GM21515 (cell line): ENCODE measurements at regions not wholly inside any gene's neighbourhood (a gene's known extent, or its start where the extent isn't known, plus 50 kb on each side); places are given as distances from the start of the nearest gene placed in this dataset.
"Not testable (repeated sequence)": the region's sequence is repeated elsewhere in the genome, so short reads cannot be mapped to it uniquely, and the experiment has no call there.

Experiments used
- ATAC-seq: cut with Tn5 transposase; IDR thresholded peaks from one replicate; pipeline ENCODE4 v1.9.1; 2021; ENCODE audit not compliant: unreplicated experiment

DNA sequence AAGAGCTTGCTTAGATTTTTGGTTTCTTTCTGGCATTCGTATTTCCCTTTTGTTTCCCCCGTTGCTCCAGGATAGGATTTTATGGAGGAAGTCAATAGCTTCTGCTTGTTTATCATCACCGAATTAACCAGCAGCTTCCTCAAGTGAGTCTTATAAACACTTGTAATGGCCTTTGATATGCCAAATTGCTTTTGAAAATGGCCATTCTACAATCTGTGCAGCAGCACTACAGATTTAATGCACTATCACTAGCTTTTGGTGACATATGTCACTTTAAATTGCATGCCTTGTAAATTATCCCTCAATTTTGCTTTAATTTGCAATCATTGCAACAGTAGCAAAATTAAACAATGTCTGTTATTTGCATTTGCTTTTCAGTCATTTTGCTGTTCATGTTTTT, 774.7 kb downstream of the METTL4 start:
- no peak for ATAC-seq

- no peak for ATAC-seq
These were observed 774.1 kb downstream of the METTL4 start for GRCh38 chr18:1797235-1797634.

GRCh38 chr18:1805521-1805920, 765.8 kb downstream of the METTL4 start:
- no peak for ATAC-seq

DNA sequence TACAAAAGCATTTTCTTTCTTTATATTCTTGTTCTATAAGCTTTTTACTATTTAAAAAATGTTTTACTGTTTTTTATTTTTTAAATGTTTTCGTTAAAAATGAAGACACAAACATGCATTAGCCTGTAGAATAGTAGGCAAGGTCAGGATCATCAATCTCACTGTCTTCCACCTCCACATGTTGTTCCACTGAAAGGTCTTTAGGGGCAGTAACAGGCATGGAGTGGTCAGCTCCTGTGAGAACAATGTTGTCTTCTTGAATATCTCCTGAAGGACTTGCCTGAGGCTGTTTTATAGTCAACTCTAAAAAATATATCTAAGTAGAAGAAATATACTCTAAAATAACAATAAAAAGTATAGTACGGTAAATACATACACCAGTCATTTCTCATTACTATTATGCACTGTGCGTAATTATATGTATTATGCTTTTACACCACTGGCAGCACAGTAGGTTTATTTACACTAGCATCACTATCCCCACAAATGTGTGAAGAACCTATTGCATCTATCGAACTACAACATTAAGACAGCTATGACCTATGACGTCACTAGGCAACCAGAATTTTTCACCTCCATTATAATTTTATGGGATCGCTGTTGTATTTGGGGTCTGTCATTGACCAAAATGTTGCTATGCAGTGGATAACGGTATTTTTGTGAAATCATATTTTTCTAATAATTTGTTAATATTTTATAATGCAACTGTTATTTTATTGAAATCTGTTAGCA, 764.3 kb downstream of the METTL4 start:
- no peak for ATAC-seq

GRCh38 chr18:1811282-1811681, 760.0 kb downstream of the METTL4 start:
- ATAC-seq = no peak

DNA sequence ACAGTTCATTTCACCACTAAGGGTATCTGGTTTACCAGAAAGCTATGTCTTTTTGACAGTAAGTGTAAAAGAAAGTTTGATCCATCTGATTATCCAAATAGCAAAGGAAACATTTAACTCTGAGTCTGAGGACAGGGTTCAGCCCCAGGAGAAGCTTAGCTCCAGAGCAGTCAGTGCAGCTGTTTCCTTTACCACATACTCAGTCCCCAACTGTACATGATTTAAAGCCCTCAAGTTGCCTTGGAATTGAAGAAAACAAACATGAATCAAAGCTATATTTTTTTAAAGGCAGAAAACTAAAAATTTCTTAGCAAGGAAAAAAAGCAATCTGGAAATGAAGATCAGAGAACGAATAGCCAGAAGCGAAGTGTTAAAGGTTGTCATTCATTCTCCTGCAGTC, 746.0 kb downstream of the METTL4 start:
- ATAC-seq = no peak

DNA sequence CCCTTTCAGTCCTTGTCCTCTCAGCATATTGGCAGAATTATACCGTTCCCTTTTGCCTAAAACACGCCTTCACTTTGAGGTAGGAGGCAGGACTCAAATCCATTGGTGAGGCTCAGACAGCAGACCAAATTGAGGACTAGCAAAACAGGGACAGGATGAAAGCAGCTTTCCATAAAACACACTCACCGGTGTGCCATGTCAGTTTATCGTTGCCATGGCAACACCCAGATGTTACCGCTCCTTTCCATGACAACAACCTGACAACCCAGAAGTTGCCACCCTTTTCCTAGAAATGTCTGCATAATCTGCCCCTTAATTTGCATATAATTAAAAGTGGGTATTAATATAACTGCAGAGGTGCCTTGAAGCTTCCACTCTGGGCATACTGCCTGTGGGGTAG, 730.4 kb downstream of the METTL4 start:
- no peak for ATAC-seq

- no peak for ATAC-seq
These were observed 724.7 kb downstream of the METTL4 start for GRCh38 chr18:1846640-1847039.

GRCh38 chr18:1848716-1849115, 722.6 kb downstream of the METTL4 start:
- no peak for ATAC-seq

DNA sequence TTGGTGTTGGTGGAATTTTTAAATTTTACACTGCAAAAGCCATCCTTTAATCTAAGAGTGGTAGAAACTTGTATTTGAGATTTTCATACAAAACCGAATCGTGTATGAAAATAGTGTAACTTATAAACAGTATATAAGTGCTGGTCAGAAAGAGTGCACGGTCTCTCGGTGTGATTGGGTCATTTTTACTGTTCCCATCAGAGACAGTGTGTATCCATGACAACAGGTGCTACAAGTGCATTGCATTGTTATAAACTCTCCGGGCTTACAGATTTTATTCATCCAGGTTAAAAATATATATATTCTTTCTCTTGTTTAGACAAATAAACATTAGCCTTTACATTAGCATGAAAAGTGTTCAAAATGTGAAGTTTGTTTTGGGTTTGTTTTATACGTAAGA, 721.9 kb downstream of the METTL4 start:
- no peak for ATAC-seq

DNA sequence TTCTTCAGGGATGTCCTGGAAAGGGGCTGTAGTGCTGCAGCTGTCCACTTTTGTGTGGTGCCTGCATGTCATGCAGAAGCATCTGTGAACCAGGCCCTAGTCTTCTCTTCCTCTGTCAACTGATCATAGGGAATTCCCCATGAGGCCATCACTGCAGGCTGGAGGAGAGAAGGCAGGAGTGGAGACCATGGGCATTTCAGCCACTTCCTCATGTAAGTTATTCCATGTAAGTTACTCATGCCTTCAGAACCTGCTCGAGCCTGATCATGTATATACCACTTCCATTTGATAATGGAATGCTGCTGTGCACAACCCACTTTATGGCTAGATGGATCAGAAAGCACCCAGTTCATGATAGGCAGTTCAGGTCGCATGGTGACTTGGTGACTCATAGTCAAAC, 714.0 kb downstream of the METTL4 start:
- not testable (repeated sequence) for ATAC-seq

GRCh38 chr18:1861473-1861872, 709.8 kb downstream of the METTL4 start:
- no peak for ATAC-seq

DNA sequence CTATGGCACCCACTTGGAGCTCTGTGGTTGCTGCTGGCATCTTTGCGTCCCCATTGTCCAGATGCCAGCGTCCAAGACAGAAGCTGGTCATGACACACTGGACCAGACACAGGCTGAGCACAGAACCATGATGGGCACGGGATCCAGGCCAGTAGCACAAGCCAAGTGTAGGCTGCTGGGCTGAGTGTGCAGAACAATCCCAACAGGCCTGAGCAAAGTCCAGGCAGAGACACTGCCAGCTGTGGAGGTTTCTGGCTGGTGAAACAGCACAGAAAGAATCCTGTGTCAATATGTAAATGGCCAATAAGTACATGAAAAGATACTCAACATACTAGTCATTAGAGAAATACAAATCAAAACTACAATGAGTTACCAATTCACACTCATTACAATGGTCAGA, 705.4 kb downstream of the METTL4 start:
- no peak for ATAC-seq

GRCh38 chr18:1872274-1872673, 699.0 kb downstream of the METTL4 start:
- ATAC-seq = no peak

DNA sequence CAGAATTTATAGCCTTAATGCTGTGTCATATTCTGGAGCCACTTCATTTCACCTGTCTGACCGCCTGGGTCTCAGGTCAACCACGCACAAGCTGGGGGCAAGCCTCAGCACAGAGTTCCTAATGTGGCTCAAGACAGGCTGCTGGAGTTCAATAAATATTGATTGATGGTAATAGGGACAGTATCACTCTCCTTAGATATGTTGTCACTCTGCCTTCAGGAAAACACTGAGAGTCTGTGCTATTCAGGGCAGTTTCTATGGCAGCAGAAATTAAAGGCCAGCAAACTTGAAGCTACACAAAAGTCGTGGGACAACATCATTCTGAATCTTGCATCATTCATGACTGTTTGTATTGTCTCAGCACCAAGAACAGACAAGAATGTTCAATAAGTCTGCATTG, 696.1 kb downstream of the METTL4 start:
- ATAC-seq = no peak

DNA sequence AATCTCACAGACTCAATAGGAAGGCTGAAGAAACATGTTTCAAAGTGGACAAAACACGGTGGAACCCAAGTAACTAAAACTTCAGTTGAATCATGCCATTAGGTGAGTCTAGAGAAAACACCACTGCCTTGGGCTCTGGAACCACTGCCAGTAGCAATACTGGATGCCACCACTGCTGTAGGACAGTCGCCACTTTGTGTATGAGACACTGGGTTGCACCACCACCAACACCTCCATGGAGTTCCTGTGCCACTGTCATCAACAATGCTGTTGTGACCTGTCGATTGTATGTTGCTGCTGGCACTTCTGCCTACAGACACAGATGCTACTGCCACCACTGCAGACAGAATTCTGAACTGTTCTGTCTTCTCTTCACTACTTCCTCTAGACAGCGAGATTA, 686.7 kb downstream of the METTL4 start:
- no peak for ATAC-seq

GRCh38 chr18:1891641-1892040, 679.7 kb downstream of the METTL4 start:
- ATAC-seq = no peak

DNA sequence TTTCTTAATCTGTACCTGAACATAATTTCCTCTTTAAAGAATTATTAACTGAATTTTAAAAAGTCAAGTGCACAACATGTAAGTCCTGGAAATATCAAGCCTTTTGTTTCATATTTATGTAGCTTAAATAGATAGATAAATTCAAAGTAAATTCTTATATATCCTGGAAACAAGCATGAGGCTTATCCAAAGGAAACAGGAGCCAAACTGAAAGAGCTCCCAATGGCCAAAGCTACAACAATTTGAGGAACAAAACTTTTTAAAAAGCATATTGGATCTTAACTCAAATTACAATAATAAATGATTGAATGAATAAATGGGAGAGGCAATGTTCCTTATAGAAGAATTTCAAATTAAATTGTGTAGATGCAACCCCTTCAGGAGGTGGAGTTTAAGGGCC, 679.1 kb downstream of the METTL4 start:
- no peak for ATAC-seq

DNA sequence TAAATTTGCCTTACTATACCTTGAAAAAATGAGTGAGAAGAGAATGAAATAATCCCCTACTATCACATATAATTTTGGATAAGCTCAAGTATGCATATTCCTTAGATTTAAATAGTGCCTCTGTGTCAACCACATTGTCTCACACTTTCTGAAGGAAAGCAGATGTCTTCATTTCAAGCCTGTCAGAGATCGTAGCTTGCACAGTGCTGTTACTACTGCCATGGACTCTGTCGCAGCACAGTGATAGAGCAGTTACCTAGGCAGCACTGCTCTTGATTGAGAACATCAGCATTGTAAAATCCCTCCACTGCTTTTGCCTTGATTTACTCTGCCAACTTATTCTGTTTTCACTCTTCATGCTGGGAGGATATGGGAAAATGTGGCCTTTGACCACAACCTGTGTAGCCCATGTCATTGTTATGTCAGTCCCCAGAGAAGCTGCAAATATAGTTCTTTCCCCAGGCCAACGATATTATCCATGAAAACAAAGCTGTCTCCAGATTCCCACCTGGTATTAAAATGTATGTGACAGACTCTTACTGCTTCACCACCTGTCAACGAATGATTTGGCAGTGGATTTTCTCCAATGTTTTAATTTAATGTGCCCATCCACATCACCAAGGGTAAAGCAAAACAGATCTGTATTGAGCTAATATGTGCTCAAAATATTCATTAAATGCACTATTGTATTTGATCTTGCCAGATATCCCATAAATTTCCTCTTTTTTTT, 675.7 kb downstream of the METTL4 start:
- no peak for ATAC-seq

DNA sequence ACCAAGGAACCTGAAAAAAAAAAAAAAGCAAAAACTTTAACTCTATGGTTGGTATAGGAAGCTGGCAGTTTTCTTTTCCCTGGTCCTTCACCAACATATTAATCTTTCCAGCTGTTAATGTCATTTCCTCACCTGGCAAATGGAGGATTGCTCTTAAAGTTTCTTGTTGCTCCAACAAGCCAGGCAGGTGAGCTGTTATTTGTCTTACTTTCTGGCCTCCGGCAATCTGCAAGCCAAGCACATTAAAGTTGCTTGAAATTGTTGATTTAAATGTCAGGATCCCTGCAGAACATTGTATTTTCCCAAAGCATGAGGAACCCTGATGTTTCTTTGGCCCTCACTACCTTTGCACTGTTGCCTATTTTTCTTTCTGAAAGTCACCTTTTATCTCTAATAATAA, 664.9 kb downstream of the METTL4 start:
- ATAC-seq = no peak

DNA sequence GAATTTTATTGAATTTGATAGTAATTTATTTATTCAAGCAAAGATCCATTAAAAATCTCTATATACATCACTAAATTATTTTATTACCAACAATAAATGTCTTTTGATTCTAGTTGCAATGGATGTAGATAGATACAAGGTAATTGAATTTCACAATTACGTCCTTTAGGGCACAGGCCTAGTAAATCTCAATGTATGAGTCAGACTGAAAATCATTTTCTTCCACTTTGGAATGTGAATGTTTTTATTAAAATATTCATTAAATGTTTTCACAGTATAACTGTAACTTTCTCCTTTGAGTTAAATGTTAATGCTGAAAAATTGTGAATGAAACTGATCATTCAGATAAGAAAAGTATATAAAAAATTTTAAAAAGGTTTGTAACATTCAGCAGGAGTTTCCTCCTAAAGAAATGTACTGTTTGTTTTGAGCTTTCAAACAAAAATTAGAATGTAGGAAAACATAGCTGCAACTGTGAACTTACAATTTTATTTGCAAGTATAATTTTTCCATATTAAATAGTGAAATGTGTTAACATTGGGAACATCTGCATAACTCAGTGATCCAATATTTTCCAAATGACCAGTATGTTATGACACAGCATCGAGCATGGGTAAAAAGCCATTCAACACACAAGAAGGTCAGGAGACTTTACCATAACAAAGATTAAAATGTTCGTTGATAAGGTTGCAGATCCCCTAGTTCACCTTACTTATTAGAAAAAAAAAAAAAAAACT, 663.7 kb downstream of the METTL4 start:
- no peak for ATAC-seq

GRCh38 chr18:1914489-1914888, 656.8 kb downstream of the METTL4 start:
- no peak for ATAC-seq
